Activated CD4-positive, alpha-beta T cell treated with anti-CD3 and anti-CD28 coated beads, Interleukin-2, amount 10 ng/mL, durations not matched to agents 24 days and 14 days (primary cell): ENCODE measurements at regions not wholly inside any gene's neighbourhood (a gene's known extent, or its start where the extent isn't known, plus 50 kb on each side); places are given as distances from the start of the nearest gene placed in this dataset.
"Not testable (repeated sequence)": the region's sequence is repeated elsewhere in the genome, so short reads cannot be mapped to it uniquely, and the experiment has no call there.

ENCODE experiments used
- DNase-seq: peaks from one replicate; pipeline ENCODE4 v3.0.0; 2022
- H3K27ac Mint-ChIP-seq: one replicate; pipeline ENCODE4 v1.8.0; 2022; ENCODE audit warnings: mild to moderate bottlenecking, mixed read lengths
- H3K27me3 Mint-ChIP-seq: one replicate; pipeline ENCODE4 v1.8.0; 2022; ENCODE audit warnings: mixed read lengths
- H3K36me3 Mint-ChIP-seq: one replicate; pipeline ENCODE4 v1.8.0; 2022; ENCODE audit warnings: low read depth, mild to moderate bottlenecking, mixed read lengths
- H3K4me1 Mint-ChIP-seq: one replicate; pipeline ENCODE4 v1.8.0; 2021; ENCODE audit warnings: mixed read lengths
- H3K4me3 Mint-ChIP-seq: one replicate; pipeline ENCODE4 v1.8.0; 2022; ENCODE audit warnings: mild to moderate bottlenecking, moderate library complexity, mixed read lengths
- H3K9me3 Mint-ChIP-seq: one replicate; pipeline ENCODE4 v1.8.0; 2021; ENCODE audit warnings: mixed read lengths
- intact Hi-C: fragments of 100-400 bp; cut with micrococcal nuclease; formaldehyde crosslinking; loops from one replicate; pipeline ENCODE4 v1.15.1; 2023

- Mint-ChIP-seq H3K4me1 (no peaks in the 10 kb centered on the region), H3K36me3 (no peaks in the 10 kb centered on the region), H3K27ac (no peak overlapping the region), H3K27me3 (no peaks in the 10 kb centered on the region), H3K9me3 (no peaks in the 10 kb centered on the region), H3K4me3 (no peak overlapping the region)
- intact Hi-C loops, result no loop called here
- DNase-seq, result no peak
These were observed 113.0 kb upstream of the DPP6 start for GRCh38 chr7:153939177-153939576.

DNA sequence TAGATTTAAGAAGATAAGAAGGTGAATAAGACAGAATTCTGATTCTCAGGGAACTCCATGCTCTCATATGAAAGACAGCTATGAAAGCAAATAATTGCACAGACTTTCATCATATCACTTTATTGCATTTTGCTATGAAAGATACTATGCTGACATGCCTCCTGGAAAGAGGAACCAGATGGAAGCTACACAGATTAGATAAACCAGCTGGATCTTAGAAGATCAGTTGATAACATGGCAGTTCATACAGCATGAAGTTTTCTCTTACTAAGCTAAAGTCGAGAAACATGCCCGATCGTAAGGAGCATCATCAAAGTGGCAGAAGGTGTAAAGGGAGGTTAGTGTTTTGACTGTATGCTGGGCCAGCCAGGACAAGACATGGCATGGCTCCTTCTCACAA, 112.5 kb upstream of the DPP6 start:
- intact Hi-C loops, result no loop called here
- Mint-ChIP-seq H3K4me3 (no peak overlapping the region), H3K36me3 (no peaks in the 10 kb centered on the region), H3K27me3 (no peaks in the 10 kb centered on the region), H3K9me3 (no peaks in the 10 kb centered on the region), H3K4me1 (no peaks in the 10 kb centered on the region), H3K27ac (no peak overlapping the region)
- DNase-seq, result no peak

DNA sequence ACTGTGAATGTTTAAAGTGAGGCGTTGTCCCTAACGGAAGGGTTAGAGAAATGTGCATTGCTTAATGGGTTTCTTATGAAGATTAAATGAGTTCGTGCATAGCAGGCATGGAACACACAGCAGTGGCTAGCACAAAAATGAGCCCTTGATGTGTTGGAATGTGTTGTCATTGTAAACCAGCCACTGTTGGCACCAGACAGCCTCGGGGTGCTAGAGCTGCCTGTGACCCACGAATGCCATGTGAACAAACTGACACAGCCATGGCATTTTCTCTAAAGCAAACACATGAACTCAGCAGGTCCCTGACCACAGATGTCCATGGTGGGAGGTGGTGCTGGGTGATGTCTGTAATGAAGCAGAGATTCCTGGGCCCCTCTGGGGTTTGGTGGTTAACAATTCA, 111.1 kb upstream of the DPP6 start:
- Mint-ChIP-seq H3K27ac (no peak overlapping the region), H3K36me3 (no peaks in the 10 kb centered on the region), H3K9me3 (no peaks in the 10 kb centered on the region), H3K4me1 (no peaks in the 10 kb centered on the region), H3K27me3 (no peaks in the 10 kb centered on the region), H3K4me3 (no peak overlapping the region)
- intact Hi-C loops, result no loop called here
- no peak for DNase-seq

DNA sequence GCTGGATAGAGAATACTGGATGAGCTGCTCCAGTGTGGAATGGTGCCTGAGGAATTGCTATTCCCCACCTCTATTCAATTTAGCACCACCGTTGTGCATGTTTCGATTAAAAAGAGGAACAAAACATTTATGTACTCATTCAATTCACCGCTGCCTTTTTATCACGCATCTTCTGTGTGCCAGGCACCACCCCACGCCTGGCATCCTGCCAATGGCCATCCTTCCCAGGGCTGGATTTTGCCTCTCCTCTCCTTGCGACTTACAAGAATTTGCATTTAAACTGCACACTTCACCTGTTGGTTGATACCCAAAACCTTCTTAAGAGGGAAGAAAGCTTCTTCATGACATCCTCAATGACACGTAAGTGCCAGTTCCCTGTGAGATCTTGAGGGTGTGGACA, 110.2 kb upstream of the DPP6 start:
- Mint-ChIP-seq H3K9me3 (no peaks in the 10 kb centered on the region), H3K36me3 (no peaks in the 10 kb centered on the region), H3K27me3 (no peaks in the 10 kb centered on the region), H3K4me1 (no peaks in the 10 kb centered on the region), H3K4me3 (no peak overlapping the region), H3K27ac (no peak overlapping the region)
- intact Hi-C loops, result no loop called here
- DNase-seq, result no peak

DNA sequence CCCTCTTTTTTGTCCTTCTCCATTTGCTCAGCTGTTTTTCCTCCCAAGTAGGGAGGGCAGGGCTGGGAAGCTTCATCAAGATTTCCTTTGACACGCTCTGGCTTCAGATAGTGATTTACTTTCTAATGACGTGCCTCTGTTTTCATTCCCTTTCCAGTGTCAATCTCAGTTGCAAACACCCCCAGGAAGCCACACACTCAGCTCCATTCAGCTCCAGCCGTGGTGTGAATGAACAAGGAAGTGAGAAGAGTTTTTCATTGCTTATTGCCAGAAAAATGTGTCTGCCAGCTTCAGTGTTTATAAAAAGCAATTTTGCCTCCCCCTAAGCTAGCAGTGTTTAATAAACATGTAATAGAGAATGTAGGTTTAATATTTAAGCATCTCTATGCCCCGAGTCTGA, 108.7 kb upstream of the DPP6 start:
- H3K4me3 Mint-ChIP-seq, result no peak overlapping the region
- H3K9me3 Mint-ChIP-seq, result peaks cover 4% of the 10 kb centered on the region
- no peak for DNase-seq
- H3K36me3 Mint-ChIP-seq, result no peaks in the 10 kb centered on the region
- intact Hi-C loops, result no loop called here
- no peaks in the 10 kb centered on the region for H3K4me1 Mint-ChIP-seq
- no peaks in the 10 kb centered on the region for H3K27me3 Mint-ChIP-seq
- no peak overlapping the region for H3K27ac Mint-ChIP-seq

GRCh38 chr7:153943861-153944260, 108.3 kb upstream of the DPP6 start:
- H3K4me3 Mint-ChIP-seq, result no peak overlapping the region
- H3K27me3 Mint-ChIP-seq, result no peaks in the 10 kb centered on the region
- H3K9me3 Mint-ChIP-seq, result peaks cover 4% of the 10 kb centered on the region
- intact Hi-C loops, result no loop called here
- H3K4me1 Mint-ChIP-seq, result no peaks in the 10 kb centered on the region
- H3K27ac Mint-ChIP-seq, result no peak overlapping the region
- no peak for DNase-seq
- no peaks in the 10 kb centered on the region for H3K36me3 Mint-ChIP-seq

- H3K4me1 Mint-ChIP-seq, result no peaks in the 10 kb centered on the region
- no peaks in the 10 kb centered on the region for H3K36me3 Mint-ChIP-seq
These were observed 104.1 kb upstream of the DPP6 start for GRCh38 chr7:153948060-153948459.

DNA sequence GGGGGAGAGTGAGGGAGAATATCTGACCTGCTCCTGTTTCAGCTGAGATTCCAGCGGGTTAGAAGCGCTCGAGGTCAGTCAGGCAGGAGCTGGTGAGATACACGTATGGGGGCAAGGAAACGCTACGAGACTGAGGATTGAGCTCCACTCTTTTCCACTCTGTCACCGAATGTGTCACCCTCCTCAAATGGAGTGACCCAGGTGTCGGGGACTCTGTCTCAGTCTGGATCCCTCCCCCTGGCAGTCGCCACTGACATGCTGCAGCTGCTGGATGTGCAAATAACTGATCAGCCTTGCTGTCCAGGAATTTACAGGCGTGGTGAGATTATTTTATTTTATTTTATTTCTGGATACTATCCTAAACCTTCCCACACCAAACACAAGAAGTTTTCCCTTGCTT, 100.9 kb upstream of the DPP6 start:
- Mint-ChIP-seq H3K36me3 (no peaks in the 10 kb centered on the region), H3K9me3 (peaks cover 9% of the 10 kb centered on the region), H3K4me3 (no peak overlapping the region), H3K4me1 (no peaks in the 10 kb centered on the region), H3K27ac (no peak overlapping the region), H3K27me3 (no peaks in the 10 kb centered on the region)
- DNase-seq, result no peak
- intact Hi-C loops, result no loop called here

More at GRCh38 chr7:153948060-153948459, 104.1 kb upstream of the DPP6 start:
- peaks cover 4% of the 10 kb centered on the region for H3K9me3 Mint-ChIP-seq
- no peak overlapping the region for H3K4me3 Mint-ChIP-seq
- no peak for DNase-seq
- intact Hi-C loops, result no loop called here
- H3K27me3 Mint-ChIP-seq, result no peaks in the 10 kb centered on the region
- H3K27ac Mint-ChIP-seq, result no peak overlapping the region

DNA sequence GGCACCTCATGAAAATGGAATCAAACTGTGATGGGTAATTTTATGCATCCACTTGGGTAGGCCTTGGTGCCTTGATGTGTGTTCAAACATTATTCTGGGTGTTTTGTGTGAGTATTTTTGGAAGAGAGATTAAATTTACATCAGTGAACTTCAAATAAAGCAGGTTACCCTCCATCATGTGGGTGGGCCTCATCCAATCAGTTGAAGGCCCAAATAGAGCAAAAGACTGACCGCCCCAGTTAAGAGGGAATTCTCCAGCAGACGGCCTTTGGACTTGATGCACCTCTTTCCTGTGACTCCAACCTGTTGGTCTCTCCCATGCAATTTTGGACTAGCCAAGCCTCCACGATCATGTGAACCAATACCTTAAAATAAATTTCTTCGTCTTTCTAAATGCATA, 97.7 kb upstream of the DPP6 start:
- no peak overlapping the region for H3K4me3 Mint-ChIP-seq
- no peak for DNase-seq
- no peaks in the 10 kb centered on the region for H3K27me3 Mint-ChIP-seq
- no peaks in the 10 kb centered on the region for H3K36me3 Mint-ChIP-seq
- H3K27ac Mint-ChIP-seq, result no peak overlapping the region
- H3K9me3 Mint-ChIP-seq, result peaks cover 5% of the 10 kb centered on the region
- no peaks in the 10 kb centered on the region for H3K4me1 Mint-ChIP-seq
- intact Hi-C loops, result no loop called here

- H3K4me1 Mint-ChIP-seq, H3K36me3 Mint-ChIP-seq, H3K27me3 Mint-ChIP-seq, H3K27ac Mint-ChIP-seq, H3K4me3 Mint-ChIP-seq, intact Hi-C loops, DNase-seq, H3K9me3 Mint-ChIP-seq: not testable (repeated sequence)
These were observed 94.5 kb upstream of the DPP6 start for GRCh38 chr7:153957677-153958076.

GRCh38 chr7:153958381-153958780, 93.8 kb upstream of the DPP6 start:
- H3K9me3 Mint-ChIP-seq, H3K27me3 Mint-ChIP-seq, intact Hi-C loops: not testable (repeated sequence)

DNA sequence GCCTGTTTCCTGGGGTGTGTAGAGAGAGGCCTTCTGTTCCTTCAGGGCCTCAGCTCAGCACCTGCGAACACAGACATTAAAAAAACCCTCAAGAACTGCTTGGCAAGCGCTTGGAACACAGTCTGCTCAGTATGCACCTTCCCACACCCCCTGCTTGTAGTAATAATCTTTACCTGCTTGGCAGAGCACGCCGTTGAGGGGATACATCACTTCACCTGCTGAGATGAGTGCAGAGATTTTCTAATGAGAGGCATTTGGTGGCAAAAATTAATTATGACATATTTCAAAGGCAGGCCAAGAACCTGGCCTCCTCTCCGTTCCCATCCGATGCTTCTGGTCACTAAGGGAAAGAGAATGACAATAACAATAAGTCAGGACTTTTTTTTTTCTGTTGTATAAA, 93.4 kb upstream of the DPP6 start:
- DNase-seq, H3K27ac Mint-ChIP-seq, H3K4me3 Mint-ChIP-seq, H3K27me3 Mint-ChIP-seq, H3K9me3 Mint-ChIP-seq, H3K4me1 Mint-ChIP-seq, intact Hi-C loops, H3K36me3 Mint-ChIP-seq: not testable (repeated sequence)

More at GRCh38 chr7:153958381-153958780, 93.8 kb upstream of the DPP6 start:
- not testable (repeated sequence) for H3K4me1 Mint-ChIP-seq, H3K27ac Mint-ChIP-seq, H3K4me3 Mint-ChIP-seq, H3K36me3 Mint-ChIP-seq, DNase-seq

DNA sequence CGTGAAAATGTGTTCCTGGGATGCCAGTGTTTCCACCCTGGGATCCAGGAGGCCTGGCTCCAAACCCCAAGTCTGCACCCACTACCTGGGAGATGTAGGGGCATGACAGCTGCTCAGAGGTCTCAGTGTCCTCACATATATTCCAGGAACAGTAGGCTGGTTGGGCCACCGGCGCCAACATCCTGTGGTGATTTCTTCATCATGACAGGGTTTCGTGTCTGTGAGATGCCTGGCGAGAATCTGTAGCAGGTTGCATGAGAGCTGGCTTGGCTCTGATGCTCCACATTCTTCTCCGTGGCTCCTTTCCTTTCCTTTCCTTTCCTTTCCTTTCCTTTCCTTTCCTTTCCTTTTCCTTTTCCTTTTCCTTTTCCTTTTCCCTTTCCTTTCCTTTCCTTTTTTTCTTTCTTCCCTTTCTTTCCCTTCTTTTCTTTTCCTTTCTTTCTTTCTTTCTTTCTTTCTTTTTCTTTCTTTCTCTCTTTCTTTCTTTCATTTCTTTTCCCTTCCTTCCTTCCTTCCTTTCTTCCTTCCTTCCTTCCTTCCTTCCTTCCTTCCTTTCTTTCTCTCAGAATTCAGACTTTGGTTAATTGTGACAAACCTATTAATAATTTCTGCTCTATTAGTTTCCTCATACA, 87.6 kb upstream of the DPP6 start:
- DNase-seq, intact Hi-C loops, H3K4me1 Mint-ChIP-seq, H3K27ac Mint-ChIP-seq, H3K4me3 Mint-ChIP-seq, H3K36me3 Mint-ChIP-seq, H3K9me3 Mint-ChIP-seq, H3K27me3 Mint-ChIP-seq: not testable (repeated sequence)

GRCh38 chr7:153969016-153969415, 83.2 kb upstream of the DPP6 start:
- H3K9me3 Mint-ChIP-seq, H3K36me3 Mint-ChIP-seq, DNase-seq, H3K27me3 Mint-ChIP-seq, intact Hi-C loops, H3K4me3 Mint-ChIP-seq, H3K4me1 Mint-ChIP-seq, H3K27ac Mint-ChIP-seq: not testable (repeated sequence)

DNA sequence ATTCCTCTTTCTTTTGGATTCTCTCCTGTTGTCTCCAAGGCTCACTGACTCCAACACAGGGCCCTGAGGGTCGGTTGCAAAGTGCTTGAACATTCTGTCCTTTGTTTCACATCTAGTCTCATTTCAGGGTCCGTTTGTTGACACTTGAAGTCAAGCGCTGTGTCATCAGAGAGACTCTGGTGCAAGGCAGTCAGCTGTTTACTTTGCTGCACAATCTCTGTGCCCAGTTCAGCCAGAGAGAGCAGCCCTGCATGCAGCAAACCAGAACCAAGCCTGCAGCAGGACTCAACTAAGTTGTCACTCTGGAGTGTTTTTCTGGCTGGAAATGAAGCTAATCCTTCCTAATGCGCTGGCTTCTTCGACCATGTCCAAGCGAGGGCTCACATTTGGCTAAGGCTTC, 77.6 kb upstream of the DPP6 start:
- H3K27ac Mint-ChIP-seq, intact Hi-C loops, DNase-seq: not testable (repeated sequence)

More for the DNA sequence above, 77.6 kb upstream of the DPP6 start:
- not testable (repeated sequence) for H3K27me3 Mint-ChIP-seq, H3K4me3 Mint-ChIP-seq, H3K9me3 Mint-ChIP-seq, H3K4me1 Mint-ChIP-seq, H3K36me3 Mint-ChIP-seq
